ENCODE measurements at regions not wholly inside any gene's neighbourhood (a gene's known extent, or its start where the extent isn't known, plus 50 kb on each side); places are given as distances from the start of the nearest gene placed in this dataset.

DNA sequence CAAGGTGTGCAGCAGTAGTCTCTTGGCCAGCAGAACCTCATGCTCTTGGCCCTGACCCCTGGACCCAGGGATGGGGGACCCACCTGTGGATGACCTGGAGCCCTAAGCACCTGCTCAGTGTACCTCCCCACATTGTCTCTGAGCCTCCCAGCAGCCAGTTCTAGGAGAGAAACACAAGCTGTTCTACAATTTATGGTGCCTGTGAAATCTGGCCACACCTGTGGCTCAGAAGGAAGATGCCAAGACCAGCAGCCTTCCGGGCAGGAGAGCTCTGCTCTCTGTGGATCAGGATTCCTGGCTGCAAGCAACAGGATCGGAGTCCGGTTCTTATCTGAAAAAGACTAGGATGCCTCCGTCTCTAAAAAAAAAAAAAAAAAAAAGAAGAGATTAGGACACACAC, 103.6 kb upstream of the ANO1 start:
- TF ChIP-seq EZH2phosphoT487 (IDR thresholded peaks at IDR 0.05; ENCODE audit: low read depth), result no peak
- TF ChIP-seq, protein P1, sequence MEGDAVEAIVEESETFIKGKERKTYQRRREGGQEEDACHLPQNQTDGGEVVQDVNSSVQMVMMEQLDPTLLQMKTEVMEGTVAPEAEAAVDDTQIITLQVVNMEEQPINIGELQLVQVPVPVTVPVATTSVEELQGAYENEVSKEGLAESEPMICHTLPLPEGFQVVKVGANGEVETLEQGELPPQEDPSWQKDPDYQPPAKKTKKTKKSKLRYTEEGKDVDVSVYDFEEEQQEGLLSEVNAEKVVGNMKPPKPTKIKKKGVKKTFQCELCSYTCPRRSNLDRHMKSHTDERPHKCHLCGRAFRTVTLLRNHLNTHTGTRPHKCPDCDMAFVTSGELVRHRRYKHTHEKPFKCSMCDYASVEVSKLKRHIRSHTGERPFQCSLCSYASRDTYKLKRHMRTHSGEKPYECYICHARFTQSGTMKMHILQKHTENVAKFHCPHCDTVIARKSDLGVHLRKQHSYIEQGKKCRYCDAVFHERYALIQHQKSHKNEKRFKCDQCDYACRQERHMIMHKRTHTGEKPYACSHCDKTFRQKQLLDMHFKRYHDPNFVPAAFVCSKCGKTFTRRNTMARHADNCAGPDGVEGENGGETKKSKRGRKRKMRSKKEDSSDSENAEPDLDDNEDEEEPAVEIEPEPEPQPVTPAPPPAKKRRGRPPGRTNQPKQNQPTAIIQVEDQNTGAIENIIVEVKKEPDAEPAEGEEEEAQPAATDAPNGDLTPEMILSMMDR (IDR thresholded peaks at IDR 0.05; ENCODE audit: low read depth, low read length), result no peak
